ENCODE measurements at regions not wholly inside any gene's neighbourhood (a gene's known extent, or its start where the extent isn't known, plus 50 kb on each side); places are given as distances from the start of the nearest gene placed in this dataset.

- Histone ChIP-seq H3K27me3 (replicated peaks; ENCODE audit: insufficient read depth) (no peaks in the 10 kb centered on the region), H3K36me3 (no peaks in the 10 kb centered on the region), H3K27ac (no peak overlapping the region), H3K4me1 (ENCODE audit: control insufficient read depth in 1 of 2, low read depth in 2 of 2) (peaks cover 0 to 4% of the 10 kb centered on the region in 2 donors), H3K4me3 (no peak overlapping the region), H3K9me3 (no peaks in the 10 kb centered on the region)
- DNase-seq (ENCODE audit: low spot score) (no peak), ATAC-seq (ENCODE audit: insufficient number of reproducible peaks, low FRiP score, low read depth) (no peak)
- no peak for TF ChIP-seq CTCF (IDR thresholded peaks at IDR 0.05)
These were observed 100.0 kb downstream of the ADAMTS15 start for GRCh38 chr11:130548491-130548833.

GRCh38 chr11:130549393-130549999 lies 101.1 kb downstream of the ADAMTS15 start:
- Histone ChIP-seq H3K27ac (no peak overlapping the region), H3K4me1 (ENCODE audit: control insufficient read depth in 1 of 2, low read depth in 2 of 2) (peaks cover 0 to 5% of the 10 kb centered on the region in 2 donors), H3K36me3 (no peaks in the 10 kb centered on the region), H3K9me3 (no peaks in the 10 kb centered on the region), H3K4me3 (no peak overlapping the region), H3K27me3 (replicated peaks; ENCODE audit: insufficient read depth) (no peaks in the 10 kb centered on the region)
- DNase-seq (ENCODE audit: low spot score) (no peak), ATAC-seq (ENCODE audit: insufficient number of reproducible peaks, low FRiP score, low read depth) (no peak)
- TF ChIP-seq CTCF (IDR thresholded peaks at IDR 0.05): no peak

GRCh38 chr11:130550150-130550549 lies 101.7 kb downstream of the ADAMTS15 start:
- H3K4me1 ChIP-seq (ENCODE audit: control insufficient read depth in 1 of 2, low read depth in 2 of 2): peaks cover 0 to 5% of the 10 kb centered on the region in 2 donors
- no peak overlapping the region for H3K27ac ChIP-seq
- H3K4me3 ChIP-seq: no peak overlapping the region
- ATAC-seq (ENCODE audit: insufficient number of reproducible peaks, low FRiP score, low read depth) (no peak), DNase-seq (ENCODE audit: low spot score) (no peak)
- H3K27me3 ChIP-seq (replicated peaks; ENCODE audit: insufficient read depth): no peaks in the 10 kb centered on the region
- no peaks in the 10 kb centered on the region for H3K36me3 ChIP-seq
- TF ChIP-seq CTCF (IDR thresholded peaks at IDR 0.05): no peak
- H3K9me3 ChIP-seq: no peaks in the 10 kb centered on the region

- H3K36me3 ChIP-seq: no peaks in the 10 kb centered on the region
- H3K9me3 ChIP-seq: no peaks in the 10 kb centered on the region
- H3K27me3 ChIP-seq (replicated peaks; ENCODE audit: insufficient read depth): no peaks in the 10 kb centered on the region
- no peak overlapping the region for H3K4me3 ChIP-seq
- no peak for TF ChIP-seq CTCF (IDR thresholded peaks at IDR 0.05)
- peaks cover 0 to 10% of the 10 kb centered on the region in 2 donors for H3K4me1 ChIP-seq (ENCODE audit: control insufficient read depth in 1 of 2, low read depth in 2 of 2)
- ATAC-seq (ENCODE audit: insufficient number of reproducible peaks, low FRiP score, low read depth) (no peak), DNase-seq (ENCODE audit: low spot score) (no peak)
- no peak overlapping the region for H3K27ac ChIP-seq
These were observed 102.5 kb downstream of the ADAMTS15 start for GRCh38 chr11:130550984-130551383.

GRCh38 chr11:130551388-130551787 lies 102.9 kb downstream of the ADAMTS15 start:
- Histone ChIP-seq H3K4me3 (no peak overlapping the region), H3K9me3 (no peaks in the 10 kb centered on the region), H3K4me1 (ENCODE audit: control insufficient read depth in 1 of 2, low read depth in 2 of 2) (peaks cover 0 to 10% of the 10 kb centered on the region in 2 donors), H3K27ac (no peak overlapping the region), H3K36me3 (no peaks in the 10 kb centered on the region), H3K27me3 (replicated peaks; ENCODE audit: insufficient read depth) (no peaks in the 10 kb centered on the region)
- no peak for DNase-seq (ENCODE audit: low spot score)
- no peak for ATAC-seq (ENCODE audit: insufficient number of reproducible peaks, low FRiP score, low read depth)
- no peak for TF ChIP-seq CTCF (IDR thresholded peaks at IDR 0.05)
